Psoas muscle (tissue), 7 donors: ENCODE measurements at regions not wholly inside any gene's neighbourhood (a gene's known extent, or its start where the extent isn't known, plus 50 kb on each side); places are given as distances from the start of the nearest gene placed in this dataset.

Source experiments
- ATAC-seq, 4 donors: fragments of 200-7000 bp; cut with Tn5 transposase; one replicate each; pipeline ENCODE4 v1.9.1; 2020; ENCODE audit warnings: moderate library complexity in 3 of 4, mild to moderate bottlenecking in 2 of 4
- DNase-seq, 2 donors: peaks; one replicate each; pipeline ENCODE4 v3.0.0-alpha.2; 2020
- H3K27ac ChIP-seq: fragments of 200-600 bp; one replicate; pipeline ENCODE4 v1.8.0; 2022
- H3K27me3 ChIP-seq, 3 donors: fragments of 200-600 bp in 1 of 3; one replicate each; pipeline versions ENCODE4 v1.6.1 to v1.8.0; 2013 to 2022; ENCODE audit warnings: low read length in 2 of 3, mild to moderate bottlenecking in 2 of 3, moderate library complexity in 1 of 3; ENCODE audit not compliant: insufficient read depth in 3 of 3
- H3K36me3 ChIP-seq, 2 donors: fragments of 200-600 bp in 1 of 2; one replicate each; pipeline versions ENCODE4 v1.6.1 to v1.8.0; 2013 to 2022; ENCODE audit warnings: low read depth in 1 of 2, mild to moderate bottlenecking in 1 of 2, moderate library complexity in 1 of 2; ENCODE audit not compliant: insufficient read depth in 1 of 2
- H3K4me1 ChIP-seq: fragments of 200-600 bp; one replicate; pipeline ENCODE4 v1.8.0; 2022
- H3K4me3 ChIP-seq: fragments of 200-600 bp; one replicate; pipeline ENCODE4 v1.8.0; 2022; ENCODE audit warnings: mild to moderate bottlenecking
- H3K9me3 ChIP-seq: fragments of 200-600 bp; one replicate; pipeline ENCODE4 v1.8.0; 2022
- WGBS, 3 donors: extraction: QIAGEN DNeasy Blood & Tissue Kit; methylation state at CpG; one replicate each; pipeline versions ENCODE4 v1.1.6 to v1.1.7; 2013; 5-methylcytosine and 5-hydroxymethylcytosine counted together
- intact Hi-C, 2 donors: fragments of 100-400 bp; cut with DNase I; formaldehyde crosslinking; loops; one replicate each; pipeline versions ENCODE4 v1.11.0 to v1.14.2; 2022
- TF ChIP-seq, protein P1 (sequence below): fragments of 200-600 bp; IDR thresholded peaks from one replicate; pipeline ENCODE4 v1.8.0; 2022; ENCODE audit warnings: antibody characterized with exemption
- donor health status: healthy with polysubstance abuse.
- donor health status: DM: no; HTN: no; CAD: no; lungs with moderate emphysema.
- donor health status: Bipolar disorder and iron deficiency.
- donor health status: healthy.
- donor health status: DM: yes; HTN: yes; CAD: no.
- donor health status: DM: no; HTN: no; CAD: no.
- donor health status: DM: yes; HTN: yes; CAD: no.

DNA sequence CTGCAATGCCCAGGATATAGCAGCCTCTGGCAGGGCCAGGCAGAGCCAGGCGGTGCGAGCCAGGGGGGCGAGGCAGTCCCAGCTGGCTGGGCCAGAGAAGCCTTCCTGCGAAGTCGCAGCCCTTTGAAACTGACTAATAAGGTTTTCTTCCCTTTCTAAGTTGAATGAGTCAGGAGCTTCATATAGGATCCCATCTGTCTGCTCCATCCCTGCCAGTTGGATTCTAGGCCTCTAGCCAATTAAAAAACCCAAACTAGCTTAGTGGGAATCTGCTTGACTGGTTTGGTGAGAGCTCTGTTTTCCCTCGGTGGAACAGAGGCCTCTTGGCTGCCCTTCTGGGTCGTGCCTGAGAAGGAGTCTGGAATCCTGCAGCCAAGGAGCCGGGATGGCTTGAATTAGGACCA, 70.1 kb upstream of the RAPGEF1 start:
- H3K27ac ChIP-seq: no peak overlapping the region
- H3K36me3 ChIP-seq: no peaks in the 10 kb centered on the region
- no peaks in the 10 kb centered on the region for H3K4me1 ChIP-seq
- DNase-seq (no peak), ATAC-seq (no peak)
- intact Hi-C loops: no loop called here
- H3K4me3 ChIP-seq: no peak overlapping the region
- TF ChIP-seq, protein P1, sequence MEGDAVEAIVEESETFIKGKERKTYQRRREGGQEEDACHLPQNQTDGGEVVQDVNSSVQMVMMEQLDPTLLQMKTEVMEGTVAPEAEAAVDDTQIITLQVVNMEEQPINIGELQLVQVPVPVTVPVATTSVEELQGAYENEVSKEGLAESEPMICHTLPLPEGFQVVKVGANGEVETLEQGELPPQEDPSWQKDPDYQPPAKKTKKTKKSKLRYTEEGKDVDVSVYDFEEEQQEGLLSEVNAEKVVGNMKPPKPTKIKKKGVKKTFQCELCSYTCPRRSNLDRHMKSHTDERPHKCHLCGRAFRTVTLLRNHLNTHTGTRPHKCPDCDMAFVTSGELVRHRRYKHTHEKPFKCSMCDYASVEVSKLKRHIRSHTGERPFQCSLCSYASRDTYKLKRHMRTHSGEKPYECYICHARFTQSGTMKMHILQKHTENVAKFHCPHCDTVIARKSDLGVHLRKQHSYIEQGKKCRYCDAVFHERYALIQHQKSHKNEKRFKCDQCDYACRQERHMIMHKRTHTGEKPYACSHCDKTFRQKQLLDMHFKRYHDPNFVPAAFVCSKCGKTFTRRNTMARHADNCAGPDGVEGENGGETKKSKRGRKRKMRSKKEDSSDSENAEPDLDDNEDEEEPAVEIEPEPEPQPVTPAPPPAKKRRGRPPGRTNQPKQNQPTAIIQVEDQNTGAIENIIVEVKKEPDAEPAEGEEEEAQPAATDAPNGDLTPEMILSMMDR: no peak
- WGBS, 3 donors: 39 to 57% (median 49%) methylated on average over 8 of the region's 8 CpGs
- peaks cover 0 to 77% (median 26%) of the 10 kb centered on the region in 3 donors for H3K27me3 ChIP-seq
- no peaks in the 10 kb centered on the region for H3K9me3 ChIP-seq

DNA sequence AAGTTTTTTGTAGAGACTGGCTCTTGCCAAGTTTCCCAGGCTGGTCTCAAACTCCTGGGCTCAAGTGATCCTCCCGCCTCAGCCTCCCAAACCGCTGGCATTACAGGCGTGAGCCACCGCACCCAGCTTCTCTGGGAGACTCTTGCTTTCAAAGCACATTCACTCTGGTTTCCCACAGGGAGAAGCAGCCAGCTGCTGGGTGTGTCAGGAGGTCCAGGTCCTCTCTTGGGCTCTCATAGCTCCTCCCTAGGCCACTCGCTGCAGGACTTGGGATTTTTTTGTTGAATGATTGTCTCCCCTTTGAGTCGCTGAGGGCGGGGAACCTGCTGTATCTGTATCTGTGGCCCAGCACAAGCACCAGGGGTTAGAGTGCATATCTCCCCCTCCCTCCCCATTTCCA, 68.4 kb upstream of the RAPGEF1 start:
- Histone ChIP-seq H3K4me1 (no peaks in the 10 kb centered on the region), H3K27ac (no peak overlapping the region), H3K27me3 (peaks cover 0 to 66% (median 27%) of the 10 kb centered on the region in 3 donors), H3K9me3 (no peaks in the 10 kb centered on the region), H3K4me3 (no peak overlapping the region), H3K36me3 (no peaks in the 10 kb centered on the region)
- intact Hi-C loops: no loop called here
- no peak for ATAC-seq
- WGBS, 3 donors: 61 to 69% (median 62%) methylated on average over 7 of the region's 7 CpGs
- TF ChIP-seq, protein P1: no peak
- no peak for DNase-seq

DNA sequence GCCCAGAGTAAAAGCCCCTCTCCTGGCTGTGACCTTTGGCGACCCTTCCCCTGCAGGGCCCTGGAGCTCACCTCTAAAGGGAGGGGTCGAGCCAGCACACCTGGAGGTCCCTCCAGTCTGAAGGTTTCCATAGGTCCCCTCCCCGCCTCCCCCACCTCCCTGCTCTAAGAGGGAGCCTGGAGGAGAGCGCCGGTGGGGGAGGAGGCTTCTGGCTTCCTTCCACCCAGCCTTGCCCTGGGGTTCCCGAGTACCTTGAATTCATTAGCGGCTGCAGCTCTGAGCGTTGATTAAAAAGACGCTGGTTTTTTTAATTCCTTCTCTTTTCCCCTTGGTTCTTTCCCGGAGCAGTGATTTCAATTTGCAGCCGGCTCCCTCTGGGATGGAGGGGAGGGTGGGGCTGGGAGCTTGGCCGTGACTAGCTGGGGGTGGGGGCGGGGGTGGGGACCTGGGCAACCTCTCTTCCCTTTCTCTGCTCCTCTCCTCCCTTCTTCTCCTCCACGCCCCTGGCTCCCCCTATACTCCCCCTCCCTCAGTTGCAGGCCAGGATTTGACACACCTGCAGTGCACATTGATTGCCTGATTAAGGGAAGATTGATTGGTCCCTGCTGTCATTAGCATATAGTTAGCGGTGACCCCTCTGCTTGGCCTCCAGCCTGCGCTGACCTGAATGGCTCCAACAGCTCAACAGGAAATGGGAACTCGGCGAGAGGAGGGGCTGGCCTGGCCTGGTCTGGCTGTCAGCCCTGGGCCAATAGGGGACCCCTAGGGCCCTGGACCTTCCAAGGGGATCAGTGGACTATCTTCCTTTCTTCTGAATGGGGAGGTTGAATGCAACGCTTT, 67.5 kb upstream of the RAPGEF1 start:
- TF ChIP-seq, protein P1: no peak
- Histone ChIP-seq H3K9me3 (no peaks in the 10 kb centered on the region), H3K27me3 (peaks cover 0 to 66% (median 23%) of the 10 kb centered on the region in 3 donors), H3K36me3 (no peaks in the 10 kb centered on the region), H3K4me3 (no peak overlapping the region), H3K27ac (no peak overlapping the region), H3K4me1 (no peaks in the 10 kb centered on the region)
- intact Hi-C loops: no loop called here
- 5 to 8% (median 6%) methylated on average over 17 to 19 of the region's 19 CpGs for WGBS, 3 donors
- ATAC-seq (no peak), DNase-seq (no peak)

DNA sequence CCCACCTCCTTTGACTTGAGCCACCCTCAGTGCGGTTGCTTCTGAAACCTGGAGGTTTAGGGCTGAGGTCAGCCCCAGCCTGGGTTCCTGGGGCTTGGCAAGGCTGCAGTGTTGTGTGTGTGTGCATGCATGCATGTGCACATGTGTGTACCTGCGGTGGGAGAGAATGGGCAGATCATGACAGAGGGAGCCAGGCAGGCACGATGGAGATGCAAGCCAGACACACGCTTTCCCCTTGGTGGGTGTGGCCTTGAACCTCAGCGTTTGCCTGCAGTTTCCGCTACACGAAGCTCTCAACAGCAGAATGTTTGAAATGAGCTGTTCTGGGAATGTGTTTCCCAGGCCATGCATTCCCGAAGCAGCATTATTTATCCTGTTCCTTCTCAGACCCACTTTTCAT, 65.9 kb upstream of the RAPGEF1 start:
- ATAC-seq: no peak
- Histone ChIP-seq H3K27ac (no peak overlapping the region), H3K4me1 (no peaks in the 10 kb centered on the region), H3K9me3 (no peaks in the 10 kb centered on the region), H3K27me3 (peaks cover 0 to 56% (median 20%) of the 10 kb centered on the region in 3 donors), H3K36me3 (no peaks in the 10 kb centered on the region), H3K4me3 (no peak overlapping the region)
- intact Hi-C loops: no loop called here
- no peak for DNase-seq
- 50 to 61% (median 56%) methylated on average over 8 of the region's 8 CpGs for WGBS, 3 donors
- TF ChIP-seq, protein P1: no peak
